ENCODE measurements at regions not wholly inside any gene's neighbourhood (a gene's known extent, or its start where the extent isn't known, plus 50 kb on each side); places are given as distances from the start of the nearest gene placed in this dataset.
"Not testable (repeated sequence)": the region's sequence is repeated elsewhere in the genome, so short reads cannot be mapped to it uniquely, and the experiment has no call there.

DNA sequence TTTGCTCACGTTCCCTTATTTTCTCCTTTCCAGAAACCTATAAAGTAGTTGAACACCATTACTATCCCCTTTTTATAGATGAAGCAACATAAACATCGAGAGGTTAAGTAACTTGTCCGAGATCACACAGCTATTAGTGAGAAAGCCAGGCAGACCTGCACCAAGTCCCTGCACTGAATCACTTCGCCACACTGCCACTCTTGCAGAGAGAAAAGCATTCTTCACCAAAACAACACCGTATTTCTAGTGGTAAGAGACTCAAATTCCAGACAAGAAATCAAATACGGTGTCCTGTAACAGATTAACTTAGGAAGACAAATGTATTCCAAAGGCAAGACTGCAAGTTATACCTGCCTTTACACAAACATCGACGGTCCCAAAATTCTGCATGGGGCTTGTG is 82.0 kb upstream of the DMRT1 start:
- no peak for DNase-seq (ENCODE audit: low read depth)

DNA sequence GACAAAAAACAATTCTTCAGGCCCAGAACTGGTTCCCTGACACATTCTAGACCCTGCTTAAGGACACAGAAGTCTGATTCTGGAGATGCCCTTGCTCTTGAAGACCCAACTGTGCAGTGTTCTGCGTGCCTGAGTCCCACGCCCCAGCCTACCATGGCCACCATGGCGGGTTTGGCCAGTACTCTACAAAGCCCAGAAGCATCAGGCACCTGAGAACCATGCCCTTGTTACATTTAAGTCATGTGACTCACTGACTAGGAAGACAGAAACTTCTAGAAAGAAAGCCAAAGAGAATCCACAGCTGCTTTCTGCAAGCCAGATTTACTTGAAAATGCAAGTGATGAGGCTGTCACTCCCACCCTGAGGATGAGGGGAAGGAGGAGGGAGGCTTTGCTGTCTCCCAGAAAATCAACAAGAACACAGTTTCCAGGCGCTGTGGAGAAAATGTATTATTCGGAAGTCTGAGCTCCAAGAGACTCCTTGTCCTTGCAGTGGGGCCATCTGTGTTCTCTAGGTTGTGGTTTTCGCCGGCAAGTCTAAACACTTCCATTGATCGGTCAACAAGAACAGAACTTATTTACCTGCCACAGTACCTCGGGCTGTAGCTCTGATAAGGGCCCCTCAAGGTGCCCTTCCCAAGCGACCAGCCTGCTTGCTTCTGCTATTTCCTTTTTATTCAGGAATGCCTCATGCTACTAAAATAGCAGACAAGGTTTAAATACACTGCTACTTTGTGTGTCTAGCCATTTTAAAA is 81.3 kb upstream of the DMRT1 start:
- no peak for DNase-seq (ENCODE audit: low read depth)

DNA sequence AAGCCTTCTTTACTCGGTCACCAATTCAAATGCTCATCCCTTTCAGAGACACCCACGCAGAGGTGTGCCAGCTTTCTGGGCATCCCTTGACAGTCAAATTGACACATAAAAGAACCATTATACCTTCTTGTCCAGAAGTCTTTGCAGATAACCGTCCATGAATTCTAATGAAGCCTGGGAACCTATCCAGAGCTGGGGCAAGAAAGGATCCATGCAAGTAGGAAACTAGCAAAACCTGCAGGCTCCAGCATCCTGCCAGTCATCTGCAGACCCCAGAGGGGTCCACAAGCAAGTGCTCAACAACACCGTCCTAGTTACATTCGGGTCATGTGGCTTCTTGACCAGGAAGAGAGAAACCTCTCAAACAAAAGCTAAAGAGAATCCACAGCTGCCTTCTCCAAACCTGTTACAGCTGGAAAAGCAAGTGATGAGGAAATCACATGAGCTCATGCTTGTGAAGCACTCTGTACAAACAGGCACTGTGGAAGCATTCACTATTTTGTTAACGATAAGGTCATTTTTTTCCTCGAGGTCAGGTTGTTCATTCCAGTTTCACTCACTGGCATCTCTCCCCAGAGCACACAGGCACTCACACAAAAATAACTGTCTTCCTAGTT is 80.2 kb upstream of the DMRT1 start:
- peak; percentile 62 for DNase-seq (ENCODE audit: low read depth)

DNA sequence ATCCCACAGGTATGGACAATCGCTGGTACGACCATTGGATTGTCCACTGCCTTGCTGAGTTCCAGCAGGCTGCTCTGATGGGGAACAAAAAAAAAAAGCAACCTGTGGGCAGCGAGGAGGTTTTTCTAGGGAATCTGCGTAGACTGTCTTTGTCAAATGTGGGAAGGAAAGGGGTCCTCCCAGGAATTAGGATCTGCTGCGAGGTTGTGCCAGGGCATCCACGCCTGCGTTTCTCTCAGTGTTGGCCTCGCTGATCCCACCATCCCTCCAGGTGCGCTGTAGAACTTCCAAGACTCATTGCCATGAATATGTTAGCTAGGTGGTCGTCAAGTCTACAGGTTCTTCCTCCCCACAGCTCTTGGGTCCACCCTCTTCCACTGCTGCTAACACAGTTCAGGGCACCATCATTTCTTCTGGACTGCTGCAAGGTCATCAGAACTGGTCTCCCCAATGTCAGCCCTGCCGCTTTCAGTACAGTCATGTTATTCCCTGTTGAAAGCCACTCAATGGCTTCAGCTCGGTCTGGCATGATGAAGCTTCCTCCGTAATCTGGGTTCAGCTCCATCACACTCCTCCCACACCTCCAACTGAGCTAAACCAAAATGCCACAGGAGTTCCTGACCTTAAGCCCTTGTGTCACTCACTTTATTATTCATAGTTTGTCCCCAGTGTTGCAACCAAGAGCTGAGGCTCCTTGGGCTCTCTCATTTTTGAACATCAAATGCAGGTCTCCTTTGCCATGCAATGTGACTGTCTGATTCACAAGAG is 79.5 kb upstream of the DMRT1 start:
- no peak for DNase-seq (ENCODE audit: low read depth)

DNA sequence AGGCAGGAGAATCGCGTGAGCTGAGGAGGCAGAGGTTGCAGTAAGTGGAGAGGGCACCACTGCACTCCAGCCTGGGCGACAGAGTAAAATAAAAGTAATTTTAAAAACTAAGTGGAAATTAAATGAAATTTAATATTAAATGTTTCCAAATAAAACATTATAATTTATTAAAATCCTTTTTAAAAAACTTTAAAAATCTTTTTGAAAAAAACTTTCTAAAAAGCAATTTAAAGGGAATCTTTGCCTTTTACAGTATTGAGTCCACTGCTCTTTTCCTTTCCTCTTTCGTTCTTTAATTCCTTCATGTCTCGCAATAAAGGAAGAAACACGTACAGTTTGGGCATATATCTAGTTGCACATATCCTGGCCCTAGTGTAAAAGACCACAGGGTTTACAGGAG is 77.8 kb upstream of the DMRT1 start:
- DNase-seq (ENCODE audit: low read depth) = no peak

DNA sequence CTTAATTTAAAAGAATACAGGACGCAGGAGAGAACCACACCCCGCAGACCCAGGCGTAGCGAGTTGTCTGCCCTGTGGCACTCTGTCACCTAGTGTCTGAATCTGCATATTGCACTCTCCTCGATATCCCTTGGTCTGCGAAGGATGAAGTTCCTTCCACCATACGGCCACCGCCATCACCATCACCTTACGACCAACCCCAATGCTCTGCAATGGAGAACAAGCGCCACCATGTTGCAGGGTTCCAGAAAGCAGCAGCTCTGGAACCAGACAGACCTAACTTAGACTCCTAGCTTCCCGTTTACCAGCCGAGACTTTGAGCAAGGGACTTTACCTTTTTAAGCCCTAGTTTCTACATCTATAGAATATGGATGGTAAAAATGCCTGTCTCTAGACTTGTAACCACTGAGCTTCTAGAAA is 77.4 kb upstream of the DMRT1 start:
- DNase-seq (ENCODE audit: low read depth) = peak; percentile 35

DNA sequence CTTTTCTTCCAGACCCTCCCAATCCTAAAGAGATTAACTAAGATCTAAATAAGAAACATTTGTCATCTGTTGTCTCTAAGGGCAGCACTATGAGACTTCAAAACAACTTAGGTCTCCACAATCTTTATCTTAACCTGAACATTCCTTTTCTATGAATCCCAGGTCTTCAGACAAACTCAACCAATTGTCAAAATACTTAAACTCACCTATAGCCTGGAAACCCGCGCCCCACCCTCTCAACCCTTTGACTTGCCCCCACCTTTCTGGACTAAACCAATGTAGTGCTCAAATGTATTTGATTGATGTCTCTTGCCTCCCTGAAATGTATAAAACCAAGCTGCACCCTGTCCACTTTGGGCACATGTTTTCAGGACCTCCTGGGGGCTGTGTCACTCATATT is 76.5 kb upstream of the DMRT1 start:
- no peak for DNase-seq (ENCODE audit: low read depth)

DNA sequence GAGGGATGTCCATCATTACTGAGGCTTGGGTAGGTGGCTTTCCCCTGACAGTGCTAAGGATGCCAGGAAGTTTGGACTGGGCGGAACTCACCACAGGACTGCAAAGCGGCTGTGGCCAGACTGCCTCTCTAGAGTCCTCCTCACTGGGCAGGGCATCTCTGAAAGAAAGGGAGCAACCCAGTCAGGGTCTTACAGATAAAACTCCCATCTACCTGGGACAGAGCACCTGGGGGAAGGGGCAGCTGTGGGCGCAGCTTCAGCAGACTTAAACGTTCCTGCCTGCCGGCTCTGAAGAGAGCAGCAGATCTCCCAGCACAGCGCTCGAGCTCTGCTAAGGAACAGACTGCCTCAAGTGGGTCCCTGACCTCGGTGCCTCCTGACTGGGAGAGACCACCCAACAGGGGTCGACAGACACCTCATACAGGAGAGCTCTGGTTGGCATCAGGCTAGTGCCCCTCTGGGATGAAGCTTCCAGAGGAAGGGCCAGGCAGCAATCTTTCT is 74.4 kb upstream of the DMRT1 start:
- not testable (repeated sequence) for DNase-seq (ENCODE audit: low read depth)

DNA sequence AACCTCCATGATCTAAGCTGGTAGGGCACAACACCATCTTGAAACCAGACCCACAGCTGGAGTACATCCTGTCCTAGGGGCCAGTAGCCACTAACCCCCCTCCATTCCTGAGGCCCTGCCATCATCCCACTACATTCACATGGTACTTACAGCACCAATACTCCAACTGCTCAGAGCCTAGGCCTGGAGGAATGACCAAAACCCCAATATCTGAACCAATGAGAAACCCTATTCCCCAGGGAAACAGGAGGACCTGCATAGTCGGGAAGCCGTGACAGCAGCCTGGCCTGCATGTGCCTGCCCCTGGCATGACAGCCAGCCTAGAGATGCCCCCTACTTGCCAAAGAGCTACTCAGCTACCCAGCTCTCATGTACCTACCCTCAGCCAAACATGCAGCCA is 65.4 kb upstream of the DMRT1 start:
- no peak for DNase-seq (ENCODE audit: low read depth)

DNA sequence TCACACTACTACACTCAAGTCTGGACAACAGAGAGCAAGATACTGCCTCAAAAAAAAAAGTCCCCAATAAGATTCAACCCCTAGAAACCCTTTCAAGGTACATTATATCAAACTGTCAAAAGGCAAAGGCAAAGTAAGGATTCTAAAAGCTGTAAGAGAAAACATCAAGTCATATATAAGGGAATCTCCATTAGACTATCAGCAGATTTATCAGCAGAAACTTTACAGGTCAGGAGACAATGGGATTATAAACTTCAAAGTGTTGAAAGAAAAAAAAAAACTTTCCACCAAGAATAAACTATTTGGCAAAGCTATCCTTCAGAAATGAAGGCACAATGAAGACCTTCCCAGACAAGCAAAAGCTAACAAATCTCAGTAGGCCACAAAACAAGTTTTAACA is 63.5 kb upstream of the DMRT1 start:
- DNase-seq (ENCODE audit: low read depth) = no peak

DNA sequence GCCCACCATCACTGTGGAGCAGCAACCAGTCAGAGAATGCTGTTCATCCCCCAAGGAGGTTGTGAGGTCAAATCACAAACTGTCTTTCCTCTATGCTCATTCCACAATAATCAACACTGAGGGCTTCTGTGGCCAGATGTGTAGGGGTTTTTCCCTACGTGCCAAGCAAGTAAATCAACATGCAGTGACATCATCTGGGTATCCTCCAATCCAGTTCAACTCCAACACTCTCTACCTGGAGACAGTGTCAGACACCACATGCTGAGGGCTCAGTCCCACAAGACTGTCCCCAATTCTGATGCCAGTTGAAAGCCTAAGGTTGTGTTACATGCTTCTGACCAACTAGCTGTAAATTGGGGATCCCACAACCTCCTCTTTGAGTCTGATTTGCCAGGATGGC is 57.3 kb upstream of the DMRT1 start:
- DNase-seq (ENCODE audit: low read depth) = no peak

DNA sequence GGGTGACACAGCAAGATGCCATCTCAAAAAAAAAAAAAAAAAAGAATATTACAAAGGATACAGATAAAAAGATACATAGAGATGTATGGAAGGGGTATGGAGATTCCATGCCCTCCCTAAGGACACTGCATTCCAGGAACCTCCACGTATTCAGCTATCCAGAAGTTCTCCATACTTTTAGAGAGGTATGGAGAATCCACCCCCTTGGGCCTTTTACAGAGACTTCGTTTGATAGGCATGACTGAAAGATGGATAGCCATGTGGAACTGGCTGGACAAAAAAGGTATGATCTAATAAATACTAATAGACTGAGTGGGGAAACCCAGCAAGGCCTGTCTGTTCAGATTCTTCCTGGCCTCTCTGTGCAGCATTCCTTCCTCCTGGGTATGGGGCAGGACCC is 56.6 kb upstream of the DMRT1 start:
- DNase-seq (ENCODE audit: low read depth) = no peak

DNA sequence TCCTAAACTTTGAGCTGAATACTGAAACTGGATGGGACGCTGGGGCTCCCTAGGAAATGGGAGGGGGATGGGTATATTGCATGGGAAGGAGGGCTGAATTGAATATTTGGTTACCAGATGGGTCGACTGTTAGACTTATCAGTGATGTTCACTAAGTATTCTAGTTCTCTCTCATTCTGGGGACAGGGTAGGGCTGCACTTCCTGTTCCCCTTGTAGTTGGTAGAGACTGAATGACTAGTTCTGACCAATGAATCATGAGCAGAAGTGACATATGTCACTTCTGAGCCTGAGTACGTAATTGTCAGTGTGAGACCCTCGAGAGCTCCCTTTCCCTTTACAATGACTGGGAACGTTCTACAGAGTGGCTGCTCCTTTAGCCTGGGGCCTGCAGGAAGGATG is 55.5 kb upstream of the DMRT1 start:
- DNase-seq (ENCODE audit: low read depth) = no peak

DNA sequence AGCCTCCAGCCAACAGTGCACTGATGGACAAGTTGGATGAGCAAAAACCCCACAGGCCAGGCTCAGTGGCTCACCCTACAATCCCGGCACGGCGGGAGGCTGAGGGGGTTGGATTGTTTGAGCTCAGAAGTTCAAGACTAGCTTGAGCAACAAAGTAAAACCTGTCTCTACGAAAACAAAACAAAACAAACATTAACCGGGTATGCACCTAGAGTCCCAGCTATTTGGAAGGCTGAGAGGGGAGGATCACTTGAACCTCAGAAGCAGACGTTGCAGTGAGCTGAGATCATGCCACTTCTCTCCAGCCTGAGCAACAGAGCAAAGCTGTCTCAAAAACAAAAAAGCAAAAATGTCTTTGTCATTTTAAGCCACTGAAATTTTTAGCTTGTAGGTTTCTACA is 55.1 kb upstream of the DMRT1 start:
- DNase-seq (ENCODE audit: low read depth) = no peak

DNA sequence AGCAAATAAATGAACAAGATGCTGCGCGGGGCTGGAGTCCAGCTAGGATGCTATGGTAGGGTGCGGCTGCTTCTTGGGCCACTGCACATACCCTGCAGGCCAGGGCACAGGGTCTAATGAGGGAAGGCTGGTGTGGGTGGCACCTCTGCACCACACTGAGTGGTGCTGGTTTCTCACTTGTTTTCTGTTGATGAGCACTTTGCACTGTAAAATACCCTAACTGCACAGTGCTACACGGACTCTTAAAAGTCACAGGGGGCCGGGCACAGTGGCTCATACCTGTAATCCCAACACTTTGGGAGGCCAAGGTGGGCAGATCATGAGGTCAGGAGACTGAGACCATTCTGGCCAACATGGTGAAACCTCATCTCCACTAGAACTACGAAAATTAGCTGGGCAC is 52.7 kb upstream of the DMRT1 start:
- DNase-seq (ENCODE audit: low read depth) = no peak

All from LHCN-M2 (cell line).